IPS-20b (cell line): ENCODE measurements at regions not wholly inside any gene's neighbourhood (a gene's known extent, or its start where the extent isn't known, plus 50 kb on each side); places are given as distances from the start of the nearest gene placed in this dataset.

ENCODE experiments used
- H3K27ac ChIP-seq: one replicate; pipeline ENCODE4 v1.5.1; 2013; ENCODE audit warnings: low read length
- H3K27me3 ChIP-seq: 2 replicates; pipeline ENCODE4 v1.6.1; 2013; ENCODE audit warnings: mild to moderate bottlenecking, low read length, inconsistent platforms; ENCODE audit not compliant: insufficient read depth
- H3K36me3 ChIP-seq: 2 replicates; pipeline ENCODE4 v1.6.1; 2013; ENCODE audit warnings: low read depth, mild to moderate bottlenecking, inconsistent platforms, low read length, moderate library complexity; ENCODE audit not compliant: insufficient read depth
- H3K4me1 ChIP-seq: 2 replicates; pipeline ENCODE4 v1.6.1; 2013; ENCODE audit warnings: mild to moderate bottlenecking, control low read depth, inconsistent platforms, low read length, moderate library complexity; ENCODE audit not compliant: insufficient read depth
- H3K4me3 ChIP-seq: 2 replicates; pipeline ENCODE4 v1.5.1; 2013; ENCODE audit warnings: mild to moderate bottlenecking, low read length, inconsistent platforms
- H3K9ac ChIP-seq: 2 replicates; pipeline ENCODE4 v1.6.1; 2013; ENCODE audit warnings: low read depth, mild to moderate bottlenecking, inconsistent platforms, low read length, moderate library complexity
- H3K9me3 ChIP-seq: 2 replicates; pipeline ENCODE4 v1.6.1; 2013; ENCODE audit warnings: mild to moderate bottlenecking, low read depth, low read length, inconsistent platforms; ENCODE audit not compliant: insufficient read depth

DNA sequence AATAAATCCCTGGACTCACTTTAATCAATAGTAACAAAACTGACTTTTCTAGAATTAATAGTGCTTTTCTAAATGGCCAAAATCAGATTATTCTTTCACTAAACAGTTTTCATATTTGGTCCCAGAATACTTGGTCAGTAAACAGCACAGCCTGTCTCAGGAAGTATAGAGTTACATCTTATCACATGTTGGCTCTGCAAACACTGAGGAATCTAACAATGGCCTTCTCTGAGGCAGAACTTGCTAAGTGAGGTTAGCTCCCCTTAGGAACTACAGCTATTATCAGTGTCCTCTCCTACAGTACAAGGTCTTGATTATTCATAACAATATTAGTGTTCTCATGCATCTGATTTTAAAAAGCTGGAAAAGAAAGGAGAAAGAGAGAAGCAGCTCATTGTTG lies 1622.8 kb downstream of the HACE1 start:
- no peak overlapping the region for H3K4me3 ChIP-seq
- no peaks in the 10 kb centered on the region for H3K27me3 ChIP-seq
- H3K36me3 ChIP-seq: no peaks in the 10 kb centered on the region
- H3K9ac ChIP-seq: no peak overlapping the region
- no peak overlapping the region for H3K27ac ChIP-seq
- peaks cover 1% of the 10 kb centered on the region; the same call in 1 of the 2 replicates for H3K9me3 ChIP-seq
- H3K4me1 ChIP-seq: no peaks in the 10 kb centered on the region

DNA sequence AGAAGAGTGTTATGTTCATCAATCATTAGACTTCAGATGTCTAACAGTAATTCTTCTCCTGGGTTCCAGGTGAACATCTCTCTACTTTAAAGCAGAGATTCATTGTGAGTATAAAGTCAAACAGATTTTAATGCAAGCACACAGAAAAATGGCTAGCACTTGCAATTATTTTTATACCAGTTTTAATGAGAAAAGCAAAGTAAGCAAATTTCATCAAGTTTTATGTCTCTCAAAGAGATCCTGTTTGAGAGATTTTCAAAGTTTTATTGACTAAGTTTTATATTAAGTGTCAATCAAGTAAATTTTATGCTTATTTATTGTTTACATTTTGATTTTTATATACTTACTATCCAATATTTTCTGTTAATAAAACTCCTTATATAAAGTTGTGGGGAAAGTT lies 1628.5 kb downstream of the HACE1 start:
- Histone ChIP-seq H3K36me3 (no peaks in the 10 kb centered on the region), H3K4me1 (no peaks in the 10 kb centered on the region), H3K9ac (no peak overlapping the region), H3K4me3 (no peak overlapping the region), H3K9me3 (peaks cover 29% of the 10 kb centered on the region), H3K27ac (no peak overlapping the region), H3K27me3 (no peaks in the 10 kb centered on the region)

DNA sequence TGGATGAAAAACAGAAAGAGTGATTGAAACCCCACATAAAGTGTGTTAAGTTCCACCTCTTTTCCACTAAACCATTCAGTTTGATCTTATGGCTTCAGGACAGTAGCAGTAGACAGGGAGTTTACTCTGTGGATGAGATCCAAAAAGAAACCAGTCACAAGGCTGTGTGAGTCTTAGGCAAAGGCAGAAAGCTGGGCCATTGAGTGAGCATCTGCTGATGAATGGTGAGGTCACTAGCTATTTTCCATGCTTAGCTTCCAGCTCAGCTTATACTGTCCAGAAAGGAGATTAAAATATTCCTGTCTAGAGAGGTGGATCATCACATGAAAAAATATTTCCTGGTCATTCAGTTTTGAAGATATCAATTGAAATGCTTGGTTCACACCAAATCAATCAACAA lies 1643.9 kb downstream of the HACE1 start:
- Histone ChIP-seq H3K36me3 (no peaks in the 10 kb centered on the region), H3K4me3 (no peak overlapping the region), H3K27me3 (no peaks in the 10 kb centered on the region), H3K4me1 (no peaks in the 10 kb centered on the region), H3K9me3 (no peaks in the 10 kb centered on the region), H3K27ac (no peak overlapping the region), H3K9ac (no peak overlapping the region)

DNA sequence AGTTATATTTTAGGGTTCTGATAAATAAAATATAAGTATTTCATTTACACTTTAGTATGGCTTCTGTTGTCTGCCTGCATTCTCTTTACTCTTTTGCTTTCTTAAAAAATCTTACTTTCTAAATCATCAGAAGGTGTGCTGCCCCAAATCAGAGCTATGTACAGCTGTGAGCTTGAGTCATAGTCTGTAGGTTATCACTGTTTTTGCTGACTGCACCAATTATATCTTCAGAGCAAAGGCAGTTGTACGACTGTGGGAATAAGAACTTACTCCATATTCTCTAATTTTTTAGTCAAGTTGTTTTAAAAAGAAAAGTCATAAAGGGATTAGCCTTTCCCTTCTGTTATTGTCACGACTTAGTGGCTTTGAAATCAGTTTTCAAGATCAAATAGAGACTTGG lies 1649.0 kb downstream of the HACE1 start:
- no peak overlapping the region for H3K4me3 ChIP-seq
- H3K9ac ChIP-seq: no peak overlapping the region
- H3K4me1 ChIP-seq: no peaks in the 10 kb centered on the region
- H3K9me3 ChIP-seq: no peaks in the 10 kb centered on the region
- no peak overlapping the region for H3K27ac ChIP-seq
- H3K36me3 ChIP-seq: no peaks in the 10 kb centered on the region
- no peaks in the 10 kb centered on the region for H3K27me3 ChIP-seq

DNA sequence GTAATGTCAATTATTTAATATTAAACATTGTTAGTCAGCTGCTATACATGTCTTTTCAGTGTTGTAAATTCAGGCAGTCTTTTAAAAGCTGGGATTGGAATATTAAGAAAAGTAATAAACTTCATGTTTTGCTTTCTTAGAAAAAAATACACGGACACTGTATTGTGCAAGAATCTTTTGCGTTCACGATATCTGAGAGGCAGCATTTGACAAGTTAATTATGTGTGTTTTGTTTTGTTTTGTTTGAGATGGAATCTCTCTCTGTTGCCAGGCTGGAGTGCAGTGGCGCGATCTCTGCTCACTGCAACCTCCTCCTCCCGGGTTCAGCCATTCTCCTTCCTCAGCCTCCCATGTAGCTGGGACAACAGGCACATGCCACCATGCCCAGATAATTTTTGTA lies 1661.3 kb downstream of the HACE1 start:
- no peak overlapping the region for H3K4me3 ChIP-seq
- H3K27me3 ChIP-seq: no peaks in the 10 kb centered on the region
- H3K9ac ChIP-seq: no peak overlapping the region
- H3K27ac ChIP-seq: no peak overlapping the region
- H3K36me3 ChIP-seq: no peaks in the 10 kb centered on the region
- no peaks in the 10 kb centered on the region for H3K4me1 ChIP-seq
- H3K9me3 ChIP-seq: no peaks in the 10 kb centered on the region

DNA sequence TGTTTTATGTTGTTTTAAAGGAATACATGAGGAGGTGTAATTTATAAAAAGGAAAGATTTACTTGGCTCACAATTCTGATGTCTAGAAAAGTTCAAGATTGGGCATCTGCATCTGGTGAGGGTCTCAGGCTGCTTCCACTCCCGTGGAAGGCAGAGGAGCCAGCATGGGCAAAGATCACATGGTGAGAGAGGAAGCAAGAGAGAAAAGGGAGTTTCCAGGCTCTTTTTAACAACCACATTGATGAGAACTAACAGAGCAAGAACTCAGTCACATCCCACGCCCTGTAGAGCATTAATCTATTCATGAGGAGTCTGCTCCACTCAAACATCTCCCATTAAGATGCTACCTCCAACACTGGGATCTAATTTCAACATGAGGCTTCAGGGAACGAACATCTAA lies 1666.3 kb downstream of the HACE1 start:
- Histone ChIP-seq H3K27me3 (no peaks in the 10 kb centered on the region), H3K9me3 (no peaks in the 10 kb centered on the region), H3K27ac (no peak overlapping the region), H3K9ac (no peak overlapping the region), H3K4me1 (no peaks in the 10 kb centered on the region), H3K36me3 (no peaks in the 10 kb centered on the region), H3K4me3 (no peak overlapping the region)

DNA sequence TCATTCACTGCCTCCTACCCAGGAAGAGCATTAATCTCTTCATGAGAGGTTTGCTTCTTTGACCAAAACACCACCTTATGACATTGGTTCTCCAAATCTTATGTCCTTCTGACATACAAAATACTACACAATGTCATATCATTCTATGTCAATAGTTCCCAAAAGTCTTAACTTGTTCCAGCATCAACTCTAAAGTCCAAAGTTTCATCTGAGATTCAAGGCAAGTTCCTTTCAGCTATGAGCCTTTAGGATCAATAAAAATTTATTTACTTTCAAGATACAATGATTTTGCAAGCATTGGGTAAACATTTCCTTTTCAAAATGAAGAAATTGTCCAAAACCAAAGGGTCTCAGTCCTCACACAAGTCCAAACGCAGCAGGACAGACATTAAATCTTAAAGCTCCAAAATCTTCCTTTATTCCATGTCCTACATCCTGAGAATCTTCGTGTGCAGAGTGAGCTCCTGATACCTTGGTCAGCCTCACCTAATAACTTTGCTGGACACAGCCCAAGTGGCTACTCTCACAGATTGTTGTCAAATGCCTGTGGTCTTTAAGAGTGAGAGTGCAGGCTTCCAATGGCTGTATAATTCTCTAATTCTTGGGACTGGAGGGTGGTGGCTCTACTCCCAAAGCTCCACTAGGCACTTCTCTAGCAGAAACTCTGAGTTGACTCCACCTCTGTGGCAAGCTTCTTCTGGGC lies 1668.2 kb downstream of the HACE1 start:
- Histone ChIP-seq H3K36me3 (no peaks in the 10 kb centered on the region), H3K27ac (no peak overlapping the region), H3K9ac (no peak overlapping the region), H3K4me1 (no peaks in the 10 kb centered on the region), H3K27me3 (no peaks in the 10 kb centered on the region), H3K4me3 (no peak overlapping the region), H3K9me3 (no peaks in the 10 kb centered on the region)

DNA sequence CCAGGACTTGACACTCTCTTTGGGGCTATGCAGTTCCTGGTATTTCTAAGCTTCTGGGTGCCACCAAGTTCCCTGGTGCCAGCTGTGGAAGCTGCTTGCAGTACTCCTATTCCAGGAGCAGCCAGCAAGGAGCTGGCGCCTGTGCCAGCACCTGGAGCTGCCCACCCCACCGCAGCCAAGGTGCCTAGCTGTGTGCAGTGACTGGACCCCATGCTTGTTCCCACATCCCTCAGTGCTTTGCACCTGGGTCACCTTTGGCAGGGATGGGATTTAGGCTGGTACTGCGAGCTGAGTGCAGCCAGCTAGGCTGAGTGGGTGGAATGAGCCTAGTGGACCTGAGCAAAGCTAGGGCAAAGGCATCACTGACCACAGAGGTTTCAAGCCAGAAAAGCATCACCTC lies 1674.9 kb downstream of the HACE1 start:
- H3K9ac ChIP-seq: no peak overlapping the region
- no peaks in the 10 kb centered on the region for H3K36me3 ChIP-seq
- H3K4me1 ChIP-seq: no peaks in the 10 kb centered on the region
- no peak overlapping the region for H3K4me3 ChIP-seq
- no peaks in the 10 kb centered on the region for H3K27me3 ChIP-seq
- no peak overlapping the region for H3K27ac ChIP-seq
- no peaks in the 10 kb centered on the region for H3K9me3 ChIP-seq

DNA sequence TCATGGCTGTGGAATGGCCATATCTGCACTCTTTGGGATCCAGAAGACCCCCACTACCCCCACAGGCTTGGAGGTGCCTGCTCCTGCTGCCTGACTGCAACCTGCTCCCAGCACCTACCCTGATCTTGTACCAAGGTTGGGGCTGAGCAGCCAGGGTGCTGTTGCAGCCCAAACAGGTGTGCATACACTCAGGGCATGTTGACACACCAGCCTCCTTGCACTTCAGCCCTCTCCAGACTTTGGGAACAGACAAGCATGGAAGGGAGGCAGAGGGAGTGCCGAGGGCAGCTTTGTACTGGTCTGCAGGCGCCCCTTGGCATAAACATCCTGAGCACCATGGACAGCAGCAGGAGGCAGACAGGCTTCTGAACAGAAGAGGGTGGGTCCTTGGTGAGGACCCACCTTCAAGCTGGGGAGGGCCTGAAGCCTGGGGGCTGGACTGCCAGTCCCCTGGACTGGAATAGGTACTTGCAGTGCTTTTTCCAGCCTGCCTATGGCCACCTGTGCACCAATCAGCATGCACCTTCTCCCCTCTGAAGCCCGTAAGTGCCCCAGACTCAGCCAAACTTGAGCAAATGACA lies 1675.8 kb downstream of the HACE1 start:
- no peaks in the 10 kb centered on the region for H3K36me3 ChIP-seq
- H3K9ac ChIP-seq: no peak overlapping the region

DNA sequence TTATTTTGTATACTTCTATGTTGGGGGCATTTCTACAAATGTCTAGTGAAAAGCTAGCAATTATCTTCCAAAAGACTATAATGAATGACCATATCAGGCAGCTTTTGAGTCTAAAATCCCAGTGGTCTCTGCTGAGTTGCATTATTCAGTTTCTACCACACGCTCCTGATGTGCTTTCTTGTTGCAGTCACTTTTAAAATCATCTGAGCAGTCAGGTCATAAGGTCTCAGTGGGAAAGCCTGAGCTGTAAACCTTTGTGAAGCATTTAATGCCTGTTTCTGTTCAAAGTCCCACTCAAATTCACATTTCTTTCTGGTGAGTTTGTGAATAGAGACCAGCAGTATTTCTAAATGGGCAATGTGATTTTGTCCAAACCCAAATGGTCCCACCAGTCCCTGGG lies 1681.5 kb downstream of the HACE1 start:
- no peak overlapping the region for H3K27ac ChIP-seq
- H3K36me3 ChIP-seq: no peaks in the 10 kb centered on the region
- H3K4me3 ChIP-seq: no peak overlapping the region
- H3K4me1 ChIP-seq: no peaks in the 10 kb centered on the region
- no peaks in the 10 kb centered on the region for H3K27me3 ChIP-seq
- H3K9ac ChIP-seq: no peak overlapping the region
- H3K9me3 ChIP-seq: no peaks in the 10 kb centered on the region

More for the DNA sequence above, 1675.8 kb downstream of the HACE1 start:
- no peak overlapping the region for H3K27ac ChIP-seq
- no peaks in the 10 kb centered on the region for H3K4me1 ChIP-seq
- H3K4me3 ChIP-seq: no peak overlapping the region
- H3K27me3 ChIP-seq: no peaks in the 10 kb centered on the region
- H3K9me3 ChIP-seq: no peaks in the 10 kb centered on the region

DNA sequence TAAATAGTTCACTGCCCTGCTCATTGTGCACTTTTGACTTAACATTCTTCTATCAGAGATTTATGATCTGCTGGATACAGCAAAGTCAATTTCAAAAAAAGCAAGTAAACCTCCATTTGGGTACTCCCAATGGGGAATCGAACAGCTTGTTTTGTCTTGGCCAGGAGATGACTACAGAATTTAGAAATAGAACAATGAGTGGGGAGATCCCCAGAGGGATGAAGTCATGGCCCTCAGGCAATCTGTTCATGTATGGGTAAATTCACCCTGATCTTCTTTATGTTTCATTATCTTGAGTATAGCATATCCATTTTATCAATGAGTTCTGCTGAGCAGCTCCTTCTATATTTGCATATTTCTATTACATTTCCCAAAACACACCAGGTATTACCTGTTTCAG lies 1681.9 kb downstream of the HACE1 start:
- Histone ChIP-seq H3K9ac (no peak overlapping the region), H3K27me3 (no peaks in the 10 kb centered on the region), H3K4me1 (no peaks in the 10 kb centered on the region), H3K4me3 (no peak overlapping the region), H3K9me3 (no peaks in the 10 kb centered on the region), H3K27ac (no peak overlapping the region), H3K36me3 (no peaks in the 10 kb centered on the region)

DNA sequence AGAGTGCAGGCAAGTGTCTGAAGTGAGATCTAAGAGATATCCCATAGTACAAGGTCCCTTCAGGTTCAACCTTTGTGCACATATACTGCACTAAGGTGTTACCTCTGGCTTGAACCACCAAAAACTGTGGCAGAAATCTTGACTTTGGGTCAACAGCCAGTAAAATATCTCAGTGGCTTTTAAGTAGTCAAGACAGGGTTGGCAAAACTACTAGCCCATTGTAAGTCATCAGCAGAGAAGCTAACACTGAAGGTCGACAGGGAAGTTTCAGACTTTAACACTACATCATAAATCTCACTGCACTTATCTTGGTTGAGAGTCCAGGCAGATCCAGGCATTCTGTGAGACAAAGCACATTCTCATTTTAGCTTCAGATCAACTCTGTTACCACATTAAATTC lies 1684.7 kb downstream of the HACE1 start:
- H3K4me3 ChIP-seq: no peak overlapping the region
- H3K27me3 ChIP-seq: no peaks in the 10 kb centered on the region
- no peaks in the 10 kb centered on the region for H3K9me3 ChIP-seq
- H3K36me3 ChIP-seq: no peaks in the 10 kb centered on the region
- H3K27ac ChIP-seq: no peak overlapping the region
- H3K4me1 ChIP-seq: no peaks in the 10 kb centered on the region
- no peak overlapping the region for H3K9ac ChIP-seq
